HG03159 (cell line): ENCODE measurements at regions not wholly inside any gene's neighbourhood (a gene's known extent, or its start where the extent isn't known, plus 50 kb on each side); places are given as distances from the start of the nearest gene placed in this dataset.
"Not testable (repeated sequence)": the region's sequence is repeated elsewhere in the genome, so short reads cannot be mapped to it uniquely, and the experiment has no call there.

ENCODE experiments used
- ATAC-seq: cut with Tn5 transposase; IDR thresholded peaks from one replicate; pipeline ENCODE4 v1.9.1; 2021; ENCODE audit warnings: mild to moderate bottlenecking, moderate library complexity; ENCODE audit not compliant: unreplicated experiment

DNA sequence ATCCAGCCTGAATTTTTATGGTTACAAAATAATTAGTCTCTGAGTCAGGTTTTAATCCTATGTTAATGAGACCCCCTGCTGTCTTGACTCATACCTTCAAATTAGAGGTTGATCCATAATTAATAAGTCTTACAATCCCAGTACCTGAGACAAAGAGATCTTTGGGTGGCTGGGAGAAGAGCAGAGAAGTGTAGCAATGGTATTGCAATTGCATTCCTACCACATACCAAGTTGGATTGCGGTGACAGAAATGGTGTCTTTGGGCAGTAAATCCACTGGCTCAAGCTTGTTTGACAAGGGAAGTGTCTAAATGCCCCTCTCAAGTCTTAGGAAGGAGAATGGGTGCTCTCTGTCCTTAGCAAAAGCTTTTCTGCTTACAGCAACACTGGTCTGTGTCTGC lies 150.4 kb downstream of the BTBD3 start:
- no peak for ATAC-seq

DNA sequence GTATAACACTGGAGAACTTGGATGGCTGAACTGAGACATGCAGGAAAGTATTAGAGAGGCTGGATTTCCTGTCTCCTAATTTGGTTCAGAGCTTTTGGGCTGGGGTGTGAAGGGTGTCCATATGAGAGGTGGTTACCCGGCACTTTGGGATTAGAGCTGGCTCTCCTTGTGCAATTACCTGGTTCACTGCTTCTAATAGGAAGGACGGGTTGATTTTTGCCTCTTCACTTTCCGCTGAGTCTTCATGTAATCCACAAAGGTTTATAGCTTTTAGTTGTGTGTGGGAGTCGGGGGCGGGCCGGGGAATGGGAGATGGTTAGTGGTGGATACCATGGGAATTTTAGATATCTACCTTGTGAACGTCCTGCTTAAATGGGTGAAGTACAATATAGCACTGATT lies 151.5 kb downstream of the BTBD3 start:
- no peak for ATAC-seq

DNA sequence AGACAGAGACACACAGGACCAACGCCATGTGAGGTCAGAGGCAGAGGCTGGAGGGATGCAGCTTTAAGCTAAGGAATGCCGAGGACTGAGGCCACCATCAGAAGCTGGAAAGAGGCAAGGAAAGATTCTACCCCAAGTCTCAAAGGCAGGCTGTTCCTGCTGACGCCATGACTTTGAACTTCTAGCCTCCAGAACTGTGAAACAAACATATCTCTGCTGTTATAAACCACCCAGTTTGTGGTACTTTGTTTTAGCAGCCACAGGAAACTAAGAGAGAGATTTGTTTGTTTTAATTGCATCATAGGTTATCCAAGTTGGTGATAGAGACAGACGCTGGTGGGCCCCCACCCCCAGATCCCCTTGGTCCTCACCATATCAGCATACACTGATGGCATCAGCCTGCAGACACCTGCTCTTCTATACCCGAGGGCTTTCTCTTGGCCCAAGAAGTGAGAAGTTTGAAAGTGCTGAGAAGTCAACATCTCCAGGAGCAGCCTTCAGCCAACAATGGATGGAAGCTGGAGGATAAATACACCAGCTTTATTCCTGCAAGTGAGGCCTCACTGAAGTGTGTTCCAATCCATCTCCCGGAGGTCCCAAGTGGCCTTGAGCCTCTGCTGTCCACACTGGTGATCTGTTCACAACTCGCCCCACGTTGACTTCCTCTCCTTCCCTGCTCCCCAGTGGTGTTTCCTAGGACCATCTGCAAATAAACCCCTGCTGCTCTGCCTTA lies 154.7 kb downstream of the BTBD3 start:
- no peak for ATAC-seq

DNA sequence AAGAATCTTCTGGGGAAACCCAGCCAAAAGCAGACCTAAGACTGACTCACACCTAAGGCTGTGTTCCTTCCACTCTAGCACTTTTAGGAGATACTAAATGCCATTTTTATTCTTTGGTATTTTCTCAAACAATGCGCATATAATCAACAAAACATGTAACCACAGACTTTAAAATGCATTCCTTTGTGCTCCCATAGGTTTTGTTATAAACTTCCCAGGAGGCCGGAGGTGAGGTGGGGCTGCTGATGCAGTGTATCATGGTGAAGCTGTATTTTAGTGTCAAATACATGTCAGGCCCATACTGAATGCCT lies 155.2 kb downstream of the BTBD3 start:
- ATAC-seq, result no peak

DNA sequence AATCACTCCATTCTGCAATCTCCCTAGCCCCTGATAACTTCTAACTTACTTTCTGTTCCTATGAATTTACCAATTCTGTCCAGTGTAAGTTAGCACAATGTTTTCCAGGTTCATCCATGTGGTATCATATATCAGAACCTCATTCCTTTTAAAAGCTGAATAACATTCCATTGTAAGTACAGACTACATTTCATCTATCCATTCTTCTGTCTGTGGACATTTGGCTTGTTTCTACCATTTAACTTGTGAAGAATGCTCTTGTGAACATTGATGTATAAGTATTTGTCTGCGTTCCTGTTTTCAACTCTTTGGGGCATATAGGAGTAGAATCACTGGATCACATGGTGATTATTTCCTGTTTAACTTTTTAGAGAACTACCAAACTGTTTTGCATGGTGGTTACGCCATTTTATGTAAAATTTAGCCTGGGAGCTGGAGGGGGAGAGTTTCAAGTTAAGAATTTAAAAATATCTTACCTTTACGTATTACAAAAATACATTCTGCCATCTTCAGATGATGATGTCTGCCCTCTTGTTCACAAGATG lies 156.5 kb downstream of the BTBD3 start:
- no peak for ATAC-seq

DNA sequence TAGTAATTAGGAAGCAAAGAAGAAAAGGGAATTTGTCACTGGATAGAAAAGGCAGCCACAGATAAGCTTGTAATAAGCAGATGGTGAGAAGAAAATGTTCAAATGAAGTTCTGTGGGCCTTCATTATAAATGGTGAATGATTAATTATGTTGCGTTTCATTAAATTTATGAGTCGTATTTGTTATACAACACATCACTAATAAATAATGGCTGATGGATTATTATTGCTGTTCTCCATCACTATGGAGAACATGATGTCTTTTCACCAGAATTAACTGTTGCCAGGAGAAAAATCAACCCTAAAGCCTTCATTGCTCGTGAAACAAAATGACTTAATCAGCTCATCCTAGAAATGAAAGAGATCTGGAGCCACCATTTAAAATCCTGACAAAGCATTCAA lies 158.5 kb downstream of the BTBD3 start:
- ATAC-seq, result no peak

DNA sequence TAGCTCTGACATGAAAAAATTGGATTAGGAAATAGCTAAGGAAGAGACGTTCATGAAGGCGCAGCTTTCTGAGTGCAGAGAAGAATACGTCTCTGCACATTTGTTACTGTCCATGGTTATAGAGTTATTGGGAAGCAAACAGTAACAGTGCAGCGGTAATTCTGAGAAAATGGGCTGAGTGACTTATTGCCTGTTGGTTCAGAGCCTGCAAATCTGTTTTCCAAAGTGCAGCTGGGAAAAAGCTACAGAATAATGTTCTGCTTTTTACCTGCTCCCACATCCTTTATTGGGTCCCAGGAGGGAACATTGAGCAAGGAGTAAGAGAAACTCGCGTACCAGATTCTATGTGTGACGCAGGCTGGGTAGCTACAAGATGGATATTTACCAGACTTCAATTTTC lies 160.2 kb downstream of the BTBD3 start:
- no peak for ATAC-seq

DNA sequence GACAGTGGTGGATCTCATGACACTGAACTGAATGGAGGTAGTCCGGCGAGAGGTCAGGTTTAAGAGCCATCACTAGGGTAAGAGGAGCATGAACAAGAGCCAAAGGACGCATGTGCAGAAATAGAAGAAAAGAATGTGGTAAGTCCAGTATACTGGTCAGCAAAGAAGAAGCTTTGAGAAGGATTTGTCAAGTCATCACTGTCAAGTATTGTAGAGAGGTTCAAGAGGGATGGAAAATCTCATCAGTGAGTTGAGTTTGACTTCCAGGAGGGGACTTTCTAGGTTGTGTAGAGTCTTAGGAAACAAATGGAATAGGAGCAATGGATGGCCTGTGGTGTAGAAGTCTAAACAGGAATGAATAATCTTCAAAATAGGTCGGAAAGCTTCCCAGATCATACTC lies 161.8 kb downstream of the BTBD3 start:
- ATAC-seq, result no peak

DNA sequence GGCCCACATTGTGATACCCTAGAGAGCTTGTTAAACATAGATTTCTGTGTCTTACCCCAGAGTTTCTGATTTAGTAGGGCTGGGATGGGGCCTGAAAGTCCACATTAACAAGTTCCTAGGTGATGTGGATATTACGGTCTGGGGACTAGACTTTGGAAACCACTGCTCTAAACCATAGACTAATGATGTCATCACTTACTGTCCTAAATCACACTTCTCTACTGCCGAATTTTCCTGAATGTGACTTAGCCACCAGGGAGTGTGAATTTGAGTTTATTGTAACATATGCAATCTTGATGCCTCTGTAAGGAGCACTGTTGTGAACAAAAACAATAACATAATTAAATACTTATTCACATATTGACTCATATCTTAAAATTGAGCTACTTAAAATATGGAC lies 165.6 kb downstream of the BTBD3 start:
- ATAC-seq, result no peak

DNA sequence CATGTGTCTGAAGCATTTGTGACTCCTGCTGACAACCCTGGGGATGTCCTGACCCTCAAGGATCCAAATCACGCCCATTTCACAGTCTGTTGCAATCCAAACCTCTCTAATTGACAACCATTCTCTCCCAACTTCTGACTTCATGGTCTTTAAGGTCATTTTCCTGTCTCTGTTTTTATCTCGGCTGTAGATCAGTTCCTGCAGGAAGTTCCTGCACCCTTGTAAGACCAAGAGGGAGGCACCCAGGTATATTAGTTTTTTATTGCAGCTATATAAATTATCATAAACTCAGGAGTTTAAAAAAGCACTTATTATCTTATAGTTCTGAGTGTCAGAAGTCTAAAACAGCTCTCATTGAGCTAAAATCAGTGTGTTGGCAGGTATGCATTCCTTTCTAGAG lies 166.8 kb downstream of the BTBD3 start:
- ATAC-seq, result no peak

DNA sequence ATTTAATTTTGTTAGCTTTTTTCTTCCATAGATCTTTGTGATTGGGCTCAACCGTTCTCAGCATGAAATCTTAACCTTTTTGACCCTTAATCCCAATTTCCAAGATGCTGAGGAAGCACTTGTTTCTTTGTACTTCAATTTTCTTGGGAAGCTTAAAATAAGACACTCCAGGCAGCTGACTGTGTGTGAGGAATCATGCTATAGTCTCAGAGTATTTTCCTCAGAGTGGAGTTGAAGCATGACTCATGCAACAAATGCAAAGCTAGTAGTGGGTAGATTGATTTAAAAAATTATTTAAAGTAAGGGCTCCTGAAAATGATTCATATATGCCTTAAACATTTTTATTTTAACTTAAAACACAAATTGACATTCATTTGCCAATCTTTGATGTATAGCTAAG lies 168.7 kb downstream of the BTBD3 start:
- ATAC-seq, result no peak

DNA sequence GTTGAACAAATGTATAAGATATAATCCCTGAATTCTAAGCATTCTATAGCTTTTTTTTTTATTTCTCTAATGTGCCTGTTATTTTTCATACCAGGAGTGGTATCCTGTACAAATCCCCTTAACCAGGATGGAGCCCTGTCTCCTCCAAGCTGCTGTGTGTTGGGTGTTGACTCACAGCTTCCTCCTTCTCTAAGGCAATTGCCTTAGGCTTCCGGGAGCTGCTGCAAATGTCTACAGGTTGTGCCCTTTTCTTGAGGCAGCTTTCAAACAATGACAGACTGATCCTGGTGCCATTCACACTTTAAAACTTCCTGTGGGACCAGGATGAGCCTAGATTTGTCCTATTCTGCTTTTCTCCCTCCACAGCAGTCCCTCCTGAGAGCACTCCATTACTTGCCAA lies 173.2 kb downstream of the BTBD3 start:
- no peak for ATAC-seq

DNA sequence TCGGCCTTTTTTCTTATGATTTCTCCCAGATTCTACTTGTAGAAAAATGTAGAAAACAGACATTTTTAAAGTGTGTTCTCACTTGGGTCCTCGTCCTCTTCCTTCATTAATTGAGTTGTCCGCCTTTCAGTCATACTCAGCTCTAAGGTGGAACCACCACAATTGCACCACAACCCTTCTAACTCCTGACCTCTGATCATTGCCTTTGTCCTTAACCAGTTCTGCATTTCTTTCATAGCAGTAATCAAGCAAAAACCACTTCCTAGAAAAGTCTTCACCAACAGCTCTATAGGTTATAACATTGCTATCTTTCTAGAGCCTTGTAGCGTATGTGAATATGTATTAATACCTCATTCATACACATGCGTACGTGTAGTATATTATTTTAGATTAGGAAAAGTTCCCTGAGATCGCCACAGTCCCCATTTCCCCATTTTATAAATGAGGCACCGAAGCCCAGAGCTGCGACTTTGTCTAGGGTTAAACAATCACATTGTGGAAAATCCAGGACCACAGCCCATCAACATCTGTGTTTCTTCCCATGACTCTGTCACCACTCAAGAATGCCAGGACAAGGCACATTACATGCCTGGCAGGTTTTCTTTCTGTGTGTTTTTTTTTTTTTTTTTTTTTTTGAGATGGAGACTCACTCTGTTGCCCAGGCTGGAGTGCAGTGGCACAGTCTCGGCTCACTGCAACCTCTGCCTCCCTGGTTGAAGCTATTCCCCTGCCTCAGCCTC lies 175.5 kb downstream of the BTBD3 start:
- ATAC-seq, result no peak

DNA sequence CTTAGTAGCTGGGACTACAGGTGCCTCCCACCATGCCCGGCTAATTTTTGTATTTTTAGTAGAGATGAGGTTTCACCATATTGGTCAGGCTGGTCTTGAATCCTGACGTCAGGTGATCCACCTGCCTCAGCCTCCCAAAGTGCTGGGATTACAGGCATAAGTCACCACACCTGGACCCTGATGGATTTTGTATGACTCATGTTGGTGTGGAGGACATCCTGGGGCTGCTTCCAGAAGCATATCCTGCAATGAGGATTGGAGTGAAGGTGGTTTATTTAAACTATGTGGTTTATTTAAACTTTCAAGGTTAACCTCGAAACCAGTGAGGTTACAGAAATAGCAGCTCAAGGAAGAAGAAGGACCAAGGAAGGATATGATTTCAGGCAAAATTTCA lies 176.1 kb downstream of the BTBD3 start:
- ATAC-seq, result not testable (repeated sequence)

DNA sequence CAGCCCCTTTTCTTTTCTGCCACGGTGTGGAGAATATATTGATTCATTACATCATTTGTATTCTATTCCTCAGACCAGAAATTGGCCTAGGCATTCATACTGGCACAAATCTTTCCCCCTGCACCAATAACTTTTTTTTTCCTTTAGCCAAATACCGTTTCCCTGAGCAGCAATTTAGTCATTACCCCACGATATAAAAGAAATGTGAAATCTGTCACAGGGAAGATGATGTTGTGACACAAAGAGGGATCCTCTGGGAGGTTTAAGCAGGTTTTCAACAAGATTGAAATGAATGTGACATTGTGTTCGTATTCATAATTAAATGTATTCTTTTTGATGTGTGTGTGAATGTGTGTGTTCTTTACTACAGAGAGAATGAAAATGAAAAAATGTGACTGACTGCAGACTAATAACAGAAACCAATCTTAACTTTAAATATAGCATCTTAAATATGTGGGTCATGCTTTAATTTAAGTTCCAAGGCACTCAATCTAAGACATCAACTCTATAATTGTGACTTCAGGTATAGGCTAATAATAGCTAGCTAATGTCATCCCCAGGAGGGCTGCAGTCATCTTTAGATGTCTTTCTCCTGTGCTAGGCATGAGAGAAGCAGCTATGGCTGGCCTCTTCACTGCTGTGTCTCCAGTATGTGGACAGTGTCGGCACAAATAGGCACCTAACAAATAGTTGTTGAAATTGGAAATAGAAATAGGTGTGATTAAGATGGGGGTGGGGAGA lies 177.7 kb downstream of the BTBD3 start:
- ATAC-seq, result no peak

DNA sequence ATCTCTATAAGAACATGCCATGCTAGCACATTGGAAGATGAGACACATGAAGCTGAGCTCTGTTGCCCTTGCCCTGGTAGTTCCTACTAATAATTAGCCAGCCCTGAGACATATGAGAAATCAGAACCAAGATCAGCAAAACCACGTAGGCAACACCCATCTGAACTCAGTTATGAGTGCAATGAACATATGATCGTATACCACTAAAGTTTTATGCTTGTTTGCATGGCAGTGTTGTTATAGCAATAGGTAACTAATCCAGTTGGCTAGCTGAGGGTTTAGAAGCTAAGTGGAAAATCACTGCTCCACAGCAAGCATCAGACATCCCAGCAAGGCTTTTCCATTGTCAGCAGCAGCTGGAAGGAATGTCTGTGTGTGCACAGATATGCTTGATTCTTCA lies 180.7 kb downstream of the BTBD3 start:
- ATAC-seq, result no peak

DNA sequence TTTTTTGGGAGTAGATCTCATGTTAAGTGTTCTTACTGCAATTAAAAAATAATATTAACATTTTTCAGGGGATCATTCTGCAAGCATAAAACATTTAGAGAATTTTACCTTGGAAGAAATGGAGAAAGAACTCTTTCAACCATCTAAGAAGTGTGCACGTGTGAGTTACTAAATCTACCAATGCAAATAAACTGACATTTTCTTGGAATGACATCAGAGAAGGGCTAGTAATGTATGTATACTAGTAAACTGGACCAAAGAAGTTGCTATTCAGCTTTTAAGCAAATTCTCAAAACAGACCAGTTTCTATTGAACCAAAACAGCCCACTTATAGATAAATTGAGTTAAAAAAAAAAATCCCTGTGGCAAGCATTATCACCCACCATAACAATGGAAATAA lies 191.2 kb downstream of the BTBD3 start:
- ATAC-seq, result no peak

DNA sequence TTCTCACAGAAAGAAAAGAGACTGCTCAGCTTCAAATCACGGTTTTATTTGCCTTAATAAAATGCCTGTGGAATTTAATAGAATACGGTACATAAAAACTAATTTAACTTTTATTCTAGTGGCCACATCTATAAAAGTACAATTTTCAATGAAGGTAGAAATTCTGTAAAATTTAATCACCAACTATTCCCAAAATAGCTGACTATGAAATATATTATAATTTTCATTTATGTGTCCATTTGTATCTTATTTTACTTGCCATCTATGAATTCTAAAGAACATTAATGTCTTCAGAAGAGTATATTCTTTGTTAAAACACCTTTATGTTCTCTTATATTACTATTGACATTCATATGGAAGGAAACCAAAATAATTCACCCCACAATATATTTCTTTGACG lies 192.6 kb downstream of the BTBD3 start:
- no peak for ATAC-seq

DNA sequence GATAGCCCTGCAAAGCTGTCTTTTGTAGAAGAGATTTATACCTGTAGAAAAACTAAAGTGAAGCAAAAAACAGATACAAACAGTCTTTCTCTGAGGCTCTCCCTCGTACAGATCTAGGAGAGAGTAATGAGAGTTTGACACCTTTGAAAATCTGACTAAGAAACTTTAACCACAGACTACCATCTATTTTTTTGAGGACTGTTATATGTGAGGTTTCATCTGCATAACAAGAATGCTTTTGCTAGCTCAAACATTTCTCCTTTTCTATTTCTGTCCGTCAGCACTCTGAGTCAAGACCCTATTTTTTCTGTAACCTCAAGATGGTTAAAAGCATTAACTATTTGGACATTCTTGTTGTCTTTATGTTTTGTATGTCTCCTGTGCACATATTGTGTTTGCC lies 193.0 kb downstream of the BTBD3 start:
- no peak for ATAC-seq

DNA sequence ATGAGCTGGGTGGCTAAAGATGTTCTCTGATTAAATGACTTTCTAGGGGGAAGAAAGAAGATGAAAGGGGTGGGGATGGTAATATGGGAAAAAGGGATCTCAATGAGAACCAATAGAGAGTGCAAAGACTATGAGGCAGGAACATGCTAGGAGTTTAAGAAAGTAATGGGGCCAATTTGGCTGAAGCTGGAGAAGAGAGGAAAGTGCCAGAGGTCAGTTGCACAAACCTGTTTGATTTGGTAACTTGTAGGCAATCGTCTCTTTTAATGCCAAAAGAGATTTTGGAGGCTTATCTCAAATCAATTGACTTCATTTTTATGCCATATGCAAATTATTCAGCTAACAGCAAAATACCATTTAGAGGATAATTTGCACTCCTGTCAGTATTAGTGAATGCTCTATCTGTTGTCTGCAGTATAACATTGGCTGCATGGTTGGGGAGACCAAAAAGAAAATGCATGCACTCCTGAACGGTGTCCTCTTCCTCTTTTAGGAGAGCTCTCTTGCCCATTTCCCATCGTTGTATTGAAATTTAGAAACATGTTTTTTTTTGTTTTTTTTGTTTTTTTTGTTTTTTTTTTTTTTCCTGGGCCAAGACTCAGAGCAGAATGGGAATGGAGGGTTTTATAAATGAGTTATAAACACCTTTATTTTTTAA lies 193.9 kb downstream of the BTBD3 start:
- no peak for ATAC-seq

DNA sequence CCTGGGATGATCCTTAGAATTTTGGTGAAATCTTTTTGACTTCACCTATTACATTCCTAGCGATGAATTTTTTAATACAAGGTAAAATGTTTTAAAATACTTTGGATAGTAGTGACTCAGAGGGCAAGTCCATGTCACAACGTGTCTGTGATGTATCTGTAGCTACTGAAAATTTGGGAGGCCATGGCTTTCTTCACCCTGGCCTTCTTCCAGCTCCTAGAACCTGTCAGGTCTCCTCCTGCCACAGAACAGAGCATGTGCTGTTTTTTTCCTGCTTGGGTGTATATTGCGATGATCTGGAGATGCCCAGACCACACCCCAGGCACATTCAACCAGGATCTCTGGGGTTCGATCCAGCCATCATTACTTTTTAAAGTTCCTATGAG lies 194.4 kb downstream of the BTBD3 start:
- ATAC-seq, result no peak
